Esophagus squamous epithelium (tissue), 5 donors: ENCODE measurements at regions not wholly inside any gene's neighbourhood (a gene's known extent, or its start where the extent isn't known, plus 50 kb on each side); places are given as distances from the start of the nearest gene placed in this dataset.

Experiments
- DNase-seq: peaks from one replicate; lab custom pipeline; 2025; lab: John Stamatoyannopoulos, UW
- H3K27ac ChIP-seq, 4 donors: fragments of 200-600 bp; sonication (generic); one replicate each; pipeline ENCODE4 v1.5.1; 2016 to 2019; ENCODE audit warnings: mild to moderate bottlenecking in 1 of 4
- H3K27me3 ChIP-seq, 4 donors: fragments of 200-600 bp; sonication (generic); 1 replicate in 3 of 4; 2 replicates in 1 of 4; pipeline versions ENCODE4 v1.5.1 to v1.6.0; 2017 to 2021; ENCODE audit warnings: antibody characterized with exemption in 1 of 4
- H3K36me3 ChIP-seq, 3 donors: fragments of 200-600 bp; sonication (generic); one replicate each; pipeline ENCODE4 v1.5.1; 2016 to 2019
- H3K4me1 ChIP-seq, 3 donors: fragments of 200-600 bp; sonication (generic); one replicate each; pipeline ENCODE4 v1.5.1; 2017 to 2019
- H3K4me3 ChIP-seq, 4 donors: fragments of 200-600 bp; sonication (generic); 1 replicate in 3 of 4; 2 replicates in 1 of 4; pipeline ENCODE4 v1.5.1; 2016 to 2019; ENCODE audit warnings: mild to moderate bottlenecking in 2 of 4, moderate library complexity in 1 of 4
- H3K9me3 ChIP-seq, 3 donors: fragments of 200-600 bp; sonication (generic); one replicate each; pipeline ENCODE4 v1.5.1; 2016 to 2019
- POLR2A ChIP-seq, 4 donors: fragments of 450-650 bp; IDR thresholded peaks; one replicate each; pipeline ENCODE4 v1.6.1; 2017; ENCODE audit warnings: antibody characterized with exemption in 4 of 4, mild to moderate bottlenecking in 4 of 4, moderate library complexity in 3 of 4
- WGBS, 2 donors: methylation state at CpG; one replicate each; pipeline ENCODE4 v1.1.5; 2018; 5-methylcytosine and 5-hydroxymethylcytosine counted together
- intact Hi-C: fragments of 100-400 bp; cut with DNase I; formaldehyde crosslinking; loops from one replicate; pipeline ENCODE4 v1.15.0; 2022
- TF ChIP-seq, protein P1 (sequence below), 6 experiments: fragments of 450-650 bp in 4 of 6; fragments of 200-600 bp in 2 of 6; sonication (generic) in 2 of 6; IDR thresholded peaks; one replicate each; pipeline ENCODE4 v1.5.1; 2016 to 2019; ENCODE audit warnings: antibody characterized with exemption in 6 of 6, mild to moderate bottlenecking in 4 of 6, moderate library complexity in 4 of 6
- donor health status: DM: yes; HTN: yes; CAD: no.

DNA sequence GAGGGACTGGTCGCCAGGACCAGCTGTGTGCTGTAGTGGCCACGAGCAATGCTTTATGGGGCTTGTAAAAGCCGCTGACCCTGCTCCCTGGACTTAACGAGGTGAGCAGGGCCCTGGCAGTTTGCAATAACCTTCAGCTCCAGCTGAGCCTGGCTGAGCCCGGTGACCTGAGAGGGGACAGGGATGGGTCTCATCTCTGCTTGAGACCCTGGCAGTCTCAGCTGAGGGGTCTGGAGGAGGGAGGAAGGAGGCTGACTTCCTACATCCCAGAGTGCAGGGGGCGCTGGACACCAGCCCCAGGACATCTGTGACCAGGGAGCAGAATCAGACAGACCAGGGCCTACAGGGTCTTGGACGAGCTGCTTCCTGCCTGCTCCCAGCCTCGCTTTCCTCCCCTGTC lies 277.5 kb upstream of the MVB12B start:
- no peak for DNase-seq
- H3K27me3 ChIP-seq: peaks cover 0 to 47% (median 0%) of the 10 kb centered on the region in 4 donors
- H3K9me3 ChIP-seq: peaks cover 0 to 26% (median 13%) of the 10 kb centered on the region in 3 donors
- 53 to 60% methylated on average over 1 to 2 of the region's 8 CpGs for WGBS, 2 donors
- no peak overlapping the region for H3K27ac ChIP-seq
- no peak overlapping the region for H3K4me3 ChIP-seq
- TF ChIP-seq POLR2A (IDR thresholded peaks at IDR 0.05): no peak
- TF ChIP-seq, protein P1, sequence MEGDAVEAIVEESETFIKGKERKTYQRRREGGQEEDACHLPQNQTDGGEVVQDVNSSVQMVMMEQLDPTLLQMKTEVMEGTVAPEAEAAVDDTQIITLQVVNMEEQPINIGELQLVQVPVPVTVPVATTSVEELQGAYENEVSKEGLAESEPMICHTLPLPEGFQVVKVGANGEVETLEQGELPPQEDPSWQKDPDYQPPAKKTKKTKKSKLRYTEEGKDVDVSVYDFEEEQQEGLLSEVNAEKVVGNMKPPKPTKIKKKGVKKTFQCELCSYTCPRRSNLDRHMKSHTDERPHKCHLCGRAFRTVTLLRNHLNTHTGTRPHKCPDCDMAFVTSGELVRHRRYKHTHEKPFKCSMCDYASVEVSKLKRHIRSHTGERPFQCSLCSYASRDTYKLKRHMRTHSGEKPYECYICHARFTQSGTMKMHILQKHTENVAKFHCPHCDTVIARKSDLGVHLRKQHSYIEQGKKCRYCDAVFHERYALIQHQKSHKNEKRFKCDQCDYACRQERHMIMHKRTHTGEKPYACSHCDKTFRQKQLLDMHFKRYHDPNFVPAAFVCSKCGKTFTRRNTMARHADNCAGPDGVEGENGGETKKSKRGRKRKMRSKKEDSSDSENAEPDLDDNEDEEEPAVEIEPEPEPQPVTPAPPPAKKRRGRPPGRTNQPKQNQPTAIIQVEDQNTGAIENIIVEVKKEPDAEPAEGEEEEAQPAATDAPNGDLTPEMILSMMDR (IDR thresholded peaks at IDR 0.05): no peak
- no peaks in the 10 kb centered on the region for H3K4me1 ChIP-seq
- intact Hi-C loops: no loop called here
- H3K36me3 ChIP-seq: no peaks in the 10 kb centered on the region

DNA sequence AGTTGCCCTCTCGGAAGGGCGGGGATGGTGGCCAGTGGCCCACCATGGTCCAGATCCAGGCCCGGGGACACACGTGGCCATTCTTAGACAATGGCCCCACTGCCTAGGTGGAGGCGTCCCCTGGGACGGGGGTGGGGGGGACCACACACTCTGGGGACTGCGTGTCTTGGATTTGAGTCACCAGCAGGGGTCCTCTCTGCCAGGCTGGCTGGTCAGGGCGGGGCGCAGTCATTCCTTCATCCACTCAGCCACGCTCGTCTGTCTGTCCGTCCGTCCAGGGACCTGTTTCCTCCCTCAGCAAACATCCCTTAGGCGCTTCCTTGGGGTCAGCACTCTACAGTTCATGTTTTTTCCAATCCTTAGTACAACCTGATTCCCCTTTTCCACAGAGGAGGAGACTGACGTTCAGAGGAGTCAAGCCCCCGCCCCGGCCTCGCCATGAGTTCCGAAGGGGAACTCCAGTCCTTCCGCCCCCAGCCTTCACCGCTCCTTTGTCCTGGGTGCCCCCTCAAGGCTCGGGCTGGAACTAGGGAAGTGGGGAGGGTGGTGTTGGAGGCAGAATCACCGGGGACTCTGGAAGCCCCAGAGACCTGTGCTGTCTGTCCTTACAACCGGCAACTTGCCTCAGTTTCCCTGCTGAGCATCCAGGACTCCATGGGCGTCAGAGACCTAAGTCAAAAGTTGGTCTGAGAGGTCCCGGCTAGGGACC lies 276.6 kb upstream of the MVB12B start:
- H3K27ac ChIP-seq: no peak overlapping the region
- H3K4me1 ChIP-seq: no peaks in the 10 kb centered on the region
- intact Hi-C loops: no loop called here
- H3K4me3 ChIP-seq: no peak overlapping the region
- TF ChIP-seq POLR2A (IDR thresholded peaks at IDR 0.05): no peak
- TF ChIP-seq, protein P1 (IDR thresholded peaks at IDR 0.05): no peak
- H3K36me3 ChIP-seq: no peaks in the 10 kb centered on the region
- H3K27me3 ChIP-seq: peaks cover 0 to 57% (median 0%) of the 10 kb centered on the region in 4 donors
- WGBS, 2 donors: 67 to 70% methylated on average over 12 to 23 of the region's 26 CpGs
- no peak for DNase-seq
- H3K9me3 ChIP-seq: peaks cover 0 to 19% (median 12%) of the 10 kb centered on the region in 3 donors

DNA sequence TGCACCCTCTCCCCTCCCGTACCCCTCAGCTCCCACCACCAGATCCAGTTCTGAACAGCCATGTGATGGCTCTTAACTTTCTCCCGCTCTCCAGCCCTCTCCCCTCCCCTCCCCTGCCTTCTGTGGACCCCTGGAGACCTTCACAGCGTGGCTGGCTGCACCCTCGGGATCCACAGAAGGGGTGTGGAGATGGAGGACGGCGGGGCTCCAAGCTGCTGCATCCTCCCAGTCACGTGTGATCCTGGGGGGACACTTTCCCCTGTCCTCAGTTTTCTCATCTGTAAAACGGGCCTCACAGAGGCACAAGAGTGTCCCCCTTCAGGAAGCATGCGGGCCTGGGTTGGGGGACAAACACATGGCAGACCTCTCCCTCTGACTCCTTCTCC lies 276.0 kb upstream of the MVB12B start:
- no peaks in the 10 kb centered on the region for H3K4me1 ChIP-seq
- intact Hi-C loops: no loop called here
- H3K36me3 ChIP-seq: no peaks in the 10 kb centered on the region
- DNase-seq: no peak
- TF ChIP-seq POLR2A (IDR thresholded peaks at IDR 0.05): no peak
- TF ChIP-seq, protein P1 (IDR thresholded peaks at IDR 0.05): no peak
- H3K27me3 ChIP-seq: peaks cover 0 to 62% (median 0%) of the 10 kb centered on the region in 4 donors
- 79 to 82% methylated on average over 5 to 9 of the region's 9 CpGs for WGBS, 2 donors
- no peak overlapping the region for H3K4me3 ChIP-seq
- H3K9me3 ChIP-seq: peaks cover 0 to 14% (median 8%) of the 10 kb centered on the region in 3 donors
- no peak overlapping the region for H3K27ac ChIP-seq

DNA sequence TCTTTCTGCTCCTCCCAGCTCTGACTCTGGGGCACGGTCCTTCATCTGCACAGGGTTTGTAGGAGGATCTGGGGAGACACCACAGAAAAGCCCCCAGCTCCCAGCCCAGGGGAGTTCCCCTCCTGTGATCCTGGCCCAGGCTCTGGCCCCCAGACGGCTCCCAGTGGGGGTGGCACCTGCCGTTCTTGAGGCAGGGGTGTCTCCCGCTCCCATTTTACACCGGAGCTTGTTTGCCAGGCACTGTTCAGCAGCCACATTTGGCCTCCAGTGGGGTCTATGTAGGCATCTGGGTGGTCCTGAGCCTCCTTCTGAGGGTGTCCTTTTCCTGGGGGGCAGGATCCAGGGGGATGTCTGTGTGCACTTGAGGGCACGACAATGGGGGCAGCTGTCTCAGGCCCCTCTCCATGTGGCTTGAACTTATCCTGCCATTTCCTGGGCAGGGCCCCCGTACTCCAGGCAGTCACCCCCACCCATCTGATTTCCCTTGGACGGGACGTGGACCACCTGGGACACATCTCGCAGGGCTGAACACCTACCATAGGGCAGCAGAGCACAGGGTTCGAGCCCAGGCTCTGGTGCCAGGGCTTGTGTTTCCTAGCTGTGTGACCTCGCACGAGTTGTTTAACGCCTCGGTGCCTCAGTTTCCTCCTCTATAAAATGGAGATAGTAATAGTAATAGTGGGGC lies 275.0 kb upstream of the MVB12B start:
- Histone ChIP-seq H3K9me3 (peaks cover 0 to 4% (median 0%) of the 10 kb centered on the region in 3 donors), H3K27ac (no peak overlapping the region), H3K4me3 (no peak overlapping the region), H3K36me3 (no peaks in the 10 kb centered on the region), H3K27me3 (peaks cover 0 to 66% (median 0%) of the 10 kb centered on the region in 4 donors), H3K4me1 (no peaks in the 10 kb centered on the region)
- WGBS, 2 donors: 80 to 87% methylated on average over 2 to 10 of the region's 15 CpGs
- no peak for DNase-seq
- no peak for TF ChIP-seq POLR2A (IDR thresholded peaks at IDR 0.05)
- TF ChIP-seq, protein P1 (IDR thresholded peaks at IDR 0.05): no peak
- intact Hi-C loops: no loop called here

DNA sequence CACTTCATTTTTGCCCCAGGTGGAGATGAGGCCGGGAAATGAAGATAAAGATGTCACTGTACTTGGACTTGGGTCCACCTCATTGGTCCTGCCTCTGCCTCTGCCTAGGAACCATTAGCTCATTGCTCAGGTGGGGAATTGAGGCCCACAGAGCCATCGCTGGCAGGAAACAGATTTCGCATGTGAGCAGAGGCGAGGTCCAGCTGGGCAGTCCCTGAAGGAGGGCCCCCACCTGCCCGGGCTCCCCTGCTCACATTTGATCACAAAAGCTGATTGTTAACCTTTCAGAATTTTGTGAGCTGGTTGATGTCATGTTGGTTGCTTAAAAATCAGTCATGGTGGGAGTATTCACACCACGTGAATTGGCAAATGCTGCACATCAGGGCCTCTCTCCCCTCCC lies 273.8 kb upstream of the MVB12B start:
- Histone ChIP-seq H3K9me3 (no peaks in the 10 kb centered on the region), H3K36me3 (no peaks in the 10 kb centered on the region), H3K27me3 (peaks cover 0 to 75% (median 0%) of the 10 kb centered on the region in 4 donors), H3K4me3 (no peak overlapping the region), H3K4me1 (no peaks in the 10 kb centered on the region), H3K27ac (no peak overlapping the region)
- TF ChIP-seq, protein P1 (IDR thresholded peaks at IDR 0.05): no peak
- WGBS, 2 donors: 65 to 73% methylated on average over 5 to 6 of the region's 6 CpGs
- intact Hi-C loops: no loop called here
- no peak for DNase-seq
